DMS 273 treated with DMSO at 0.1 percent for 48 hours (cell line): ENCODE measurements at regions not wholly inside any gene's neighbourhood (a gene's known extent, or its start where the extent isn't known, plus 50 kb on each side); places are given as distances from the start of the nearest gene placed in this dataset.
"Not testable (repeated sequence)": the region's sequence is repeated elsewhere in the genome, so short reads cannot be mapped to it uniquely, and the experiment has no call there.

ENCODE experiments used
- DNase-seq: peaks from one replicate; lab custom pipeline; 2025; lab: John Stamatoyannopoulos, UW

DNA sequence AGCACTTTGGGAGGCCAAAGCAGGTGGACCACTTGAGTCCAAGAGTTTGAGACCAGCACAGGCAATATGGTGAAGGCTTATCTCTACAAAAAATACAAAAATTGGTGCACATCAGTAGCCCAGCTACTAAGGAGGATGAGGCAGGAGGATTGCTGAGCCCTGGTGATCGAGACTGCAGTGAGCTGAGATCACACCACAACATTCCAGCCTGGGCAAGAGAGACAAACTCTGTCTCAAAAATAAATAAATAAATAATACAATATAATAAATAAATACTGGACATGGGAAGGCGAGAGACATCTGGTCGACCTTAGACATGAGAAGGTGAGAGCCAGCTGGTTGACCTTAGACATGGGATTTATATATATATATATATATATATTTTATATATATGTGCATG is 119.8 kb upstream of the SLC38A4 start:
- DNase-seq = no peak

DNA sequence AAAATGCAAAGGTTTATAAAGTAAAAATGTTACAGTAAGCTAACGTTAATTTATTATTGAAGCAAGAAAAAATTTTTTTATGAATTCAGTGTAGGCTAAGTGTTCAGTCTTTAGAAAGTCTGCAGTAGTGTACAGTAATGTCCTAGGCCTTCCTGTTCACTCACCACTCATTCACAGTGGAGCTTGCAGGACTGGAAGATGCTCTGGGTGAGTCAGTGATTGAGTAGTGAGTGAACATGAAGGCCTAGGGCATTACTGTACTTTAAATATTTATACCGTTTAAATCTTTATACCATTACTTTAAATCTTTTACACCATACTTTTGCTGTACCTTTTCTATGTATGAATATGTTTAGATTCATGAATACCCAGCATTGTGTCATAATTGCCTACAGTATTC is 120.3 kb upstream of the SLC38A4 start:
- no peak for DNase-seq

DNA sequence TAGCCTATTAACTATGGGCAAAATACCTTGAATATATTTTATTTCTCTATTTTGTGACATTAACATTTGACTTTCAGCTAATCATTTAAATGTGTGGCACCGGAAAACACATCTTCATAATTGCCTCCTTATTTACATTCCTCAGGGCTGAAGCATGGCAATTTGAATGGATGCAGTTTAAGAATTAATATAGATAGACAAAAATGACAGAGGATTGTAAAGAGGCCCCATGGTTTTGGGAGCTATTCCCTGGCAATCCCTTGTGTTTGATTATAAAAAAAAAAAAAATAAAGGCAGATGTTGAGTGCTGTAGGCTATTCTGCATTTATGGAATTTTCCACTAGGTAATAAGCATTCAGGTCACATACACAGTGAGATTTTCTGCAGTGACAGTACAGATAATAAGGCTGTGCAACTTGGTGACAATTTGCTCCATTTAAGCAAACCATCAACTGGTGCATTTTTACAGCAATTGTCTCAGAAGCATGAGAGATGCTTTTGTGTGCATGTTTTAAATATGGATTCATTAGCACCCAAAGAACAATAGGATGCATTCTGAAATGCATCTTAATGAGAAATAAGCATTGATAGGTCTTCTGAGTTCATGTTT is 123.2 kb upstream of the SLC38A4 start:
- DNase-seq = no peak

DNA sequence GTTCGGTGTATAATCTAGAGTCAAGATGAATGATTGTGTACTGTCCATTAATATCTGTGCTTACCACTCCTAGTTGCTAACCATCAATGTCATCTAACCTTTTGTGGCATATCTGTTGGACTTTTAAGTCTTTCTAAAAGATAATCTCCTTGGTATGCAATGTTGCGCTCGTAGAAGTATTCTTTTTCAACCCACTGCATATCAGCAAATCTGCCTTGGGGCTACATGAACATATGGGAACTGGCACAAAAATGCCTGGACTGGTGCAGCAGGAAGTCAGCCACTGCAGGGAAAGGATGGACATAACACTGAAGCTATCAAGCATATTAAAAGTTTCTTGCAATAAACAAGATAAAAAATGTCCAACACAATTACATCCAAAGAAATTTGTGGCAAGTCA is 124.3 kb upstream of the SLC38A4 start:
- DNase-seq = no peak

DNA sequence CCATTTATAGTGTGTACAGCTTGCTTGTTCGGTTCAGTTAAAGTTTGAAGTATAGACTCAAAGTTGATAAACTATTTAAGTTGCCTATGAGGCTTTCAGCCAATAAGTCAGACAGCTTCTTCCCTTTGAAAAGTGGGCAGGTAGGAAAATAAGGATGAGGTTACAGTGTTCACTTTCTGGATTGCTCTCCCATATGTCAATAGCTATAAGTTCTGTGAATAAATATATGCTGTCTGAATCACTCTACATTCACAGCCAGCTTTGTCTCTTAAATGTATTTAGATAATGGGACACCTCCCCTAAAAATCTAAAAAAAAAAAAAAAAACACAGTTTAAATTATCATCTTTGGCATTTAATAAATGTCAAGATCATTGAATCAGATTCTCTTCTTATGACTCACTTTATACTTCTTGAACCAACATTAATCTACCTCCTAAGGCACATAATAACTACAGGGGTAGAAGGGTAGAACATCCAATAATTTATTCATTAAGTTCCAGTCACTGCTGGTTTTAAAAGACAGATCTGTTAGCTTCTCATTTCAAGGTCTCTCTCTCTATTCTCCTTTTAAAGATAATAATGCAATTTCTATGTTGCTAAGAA is 126.4 kb upstream of the PCED1B start:
- DNase-seq = no peak

DNA sequence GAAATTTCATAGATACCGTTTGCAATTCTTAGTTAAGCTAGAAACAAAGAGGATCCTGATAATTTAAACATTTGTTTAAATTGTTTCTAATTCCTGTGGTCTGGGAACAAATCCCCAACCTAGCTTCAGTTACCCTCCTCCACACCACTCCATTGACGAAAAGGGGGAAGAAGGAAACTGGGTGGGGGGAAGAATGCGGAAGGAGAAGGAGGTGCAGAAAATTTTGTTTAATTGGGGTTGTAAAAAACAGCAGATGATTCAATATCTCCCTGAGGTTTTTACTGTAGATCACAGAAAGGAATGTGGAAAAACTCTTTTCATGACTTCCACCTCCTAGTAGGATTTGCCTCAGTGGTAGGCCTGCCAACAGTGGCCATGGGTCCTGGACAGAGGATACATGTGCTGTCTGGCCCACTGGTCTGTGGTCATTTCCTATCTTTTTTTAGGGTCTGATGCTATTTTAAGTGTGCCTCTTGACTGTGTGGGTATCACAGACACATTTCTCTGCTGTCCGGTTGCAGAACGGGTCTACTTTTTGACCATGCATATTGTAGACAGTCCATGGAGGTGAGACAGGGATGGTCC is 122.9 kb upstream of the PCED1B start:
- no peak for DNase-seq

DNA sequence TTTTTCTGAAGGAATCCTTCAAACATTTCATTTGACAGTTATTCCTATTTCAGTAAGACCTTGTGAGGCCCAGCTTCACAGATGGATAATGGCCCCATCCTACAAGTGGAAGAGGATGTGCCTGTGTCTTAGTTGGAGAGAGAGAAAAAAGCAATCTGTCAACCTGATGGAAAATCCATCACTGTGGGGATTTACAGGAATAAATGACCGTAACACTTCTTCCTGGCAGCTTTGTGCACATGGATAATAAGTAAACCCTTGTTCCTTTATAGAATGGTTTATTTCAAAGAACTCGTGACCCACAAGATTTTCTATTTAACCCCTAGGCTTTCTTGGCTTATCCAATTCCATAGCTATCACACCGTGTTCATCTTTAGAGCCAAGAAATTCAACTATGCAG is 121.4 kb upstream of the PCED1B start:
- no peak for DNase-seq

DNA sequence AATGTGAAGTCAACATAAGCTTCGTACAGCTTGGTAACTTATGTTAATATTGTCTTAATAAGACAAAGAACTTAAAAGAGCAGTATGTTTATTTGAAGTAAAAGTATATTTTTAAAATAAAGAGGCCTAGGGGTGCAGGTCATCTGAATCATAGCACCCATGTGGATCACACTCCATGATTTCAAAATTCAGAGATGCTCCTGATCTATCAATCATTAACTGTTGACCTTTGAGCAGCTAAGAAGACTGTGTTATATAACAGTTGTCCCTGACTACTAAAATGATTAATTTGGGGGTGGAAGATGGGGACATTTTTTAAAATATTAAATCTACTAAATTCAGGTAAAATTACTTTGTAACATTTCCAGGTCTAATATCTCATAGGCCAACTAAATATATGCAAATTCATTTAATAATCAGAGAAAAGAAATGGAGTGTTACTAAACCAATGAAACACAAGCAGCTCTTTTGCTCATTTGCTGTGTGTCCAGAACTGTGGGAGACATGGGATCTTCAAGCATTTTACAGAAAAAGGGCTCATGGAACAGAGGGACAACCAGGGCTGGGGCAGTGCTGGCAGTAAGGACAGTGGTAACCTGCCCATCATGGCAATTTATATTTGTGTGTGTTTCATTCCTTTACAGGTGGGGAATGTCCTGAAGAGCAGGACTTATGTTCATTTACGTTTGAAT is 120.7 kb upstream of the PCED1B start:
- no peak for DNase-seq

DNA sequence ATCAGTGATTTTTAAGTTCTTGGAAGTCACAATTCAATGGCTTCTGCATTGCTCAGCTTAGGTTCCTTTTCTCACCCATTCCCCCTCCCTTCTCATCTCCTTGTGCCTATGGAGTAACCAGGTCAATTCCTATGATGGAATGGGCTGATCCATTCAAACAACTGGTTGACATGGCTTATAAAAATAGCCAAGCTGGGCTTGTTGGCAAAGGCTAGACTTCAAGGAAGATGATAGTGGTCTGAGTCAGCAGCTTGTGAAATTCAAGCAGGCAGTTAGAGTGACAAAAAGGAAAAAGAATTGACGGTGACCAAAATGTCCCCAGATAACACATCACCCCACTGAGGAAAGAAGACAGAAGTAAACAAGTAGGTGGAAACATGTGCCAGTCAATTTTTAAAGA is 119.9 kb upstream of the PCED1B start:
- no peak for DNase-seq

DNA sequence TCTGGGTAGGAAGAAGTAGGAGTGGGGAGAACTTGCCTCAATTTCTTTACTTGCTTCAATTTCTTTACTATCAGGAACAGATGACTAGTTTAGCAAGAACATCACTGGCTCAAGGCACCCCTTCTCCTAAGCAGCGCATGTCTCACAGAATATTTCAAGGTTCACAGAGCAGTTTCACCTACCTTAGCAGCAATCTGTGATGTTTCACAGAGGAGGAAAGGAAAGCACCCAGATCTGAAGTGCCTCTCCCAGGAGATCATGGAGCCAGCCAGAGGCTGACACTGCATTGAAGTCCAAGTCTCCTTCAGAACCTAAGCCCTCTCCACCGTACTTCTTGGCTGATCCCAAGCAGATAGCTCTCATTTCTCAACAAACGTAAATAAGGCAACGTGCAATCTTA is 118.7 kb upstream of the PCED1B start:
- no peak for DNase-seq

DNA sequence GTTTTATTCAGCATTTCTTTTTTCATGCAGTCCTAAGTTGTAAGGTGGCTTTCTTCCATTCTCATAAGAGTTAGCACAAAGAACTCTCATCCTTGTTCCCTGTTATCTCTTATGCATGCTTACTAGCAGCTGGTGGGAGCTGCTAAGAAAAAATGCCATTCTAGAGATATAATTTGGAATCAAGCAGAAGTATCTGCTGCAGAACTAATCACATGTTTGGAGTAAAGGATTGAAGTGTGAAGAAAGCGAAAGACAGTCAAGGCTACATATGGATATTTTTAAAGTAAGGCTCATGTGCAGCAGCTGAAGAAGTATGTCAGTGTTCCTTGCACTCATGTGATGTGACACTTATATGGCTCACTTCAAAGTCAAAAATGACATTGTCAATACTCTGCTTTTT is 116.2 kb upstream of the PCED1B start:
- no peak for DNase-seq

DNA sequence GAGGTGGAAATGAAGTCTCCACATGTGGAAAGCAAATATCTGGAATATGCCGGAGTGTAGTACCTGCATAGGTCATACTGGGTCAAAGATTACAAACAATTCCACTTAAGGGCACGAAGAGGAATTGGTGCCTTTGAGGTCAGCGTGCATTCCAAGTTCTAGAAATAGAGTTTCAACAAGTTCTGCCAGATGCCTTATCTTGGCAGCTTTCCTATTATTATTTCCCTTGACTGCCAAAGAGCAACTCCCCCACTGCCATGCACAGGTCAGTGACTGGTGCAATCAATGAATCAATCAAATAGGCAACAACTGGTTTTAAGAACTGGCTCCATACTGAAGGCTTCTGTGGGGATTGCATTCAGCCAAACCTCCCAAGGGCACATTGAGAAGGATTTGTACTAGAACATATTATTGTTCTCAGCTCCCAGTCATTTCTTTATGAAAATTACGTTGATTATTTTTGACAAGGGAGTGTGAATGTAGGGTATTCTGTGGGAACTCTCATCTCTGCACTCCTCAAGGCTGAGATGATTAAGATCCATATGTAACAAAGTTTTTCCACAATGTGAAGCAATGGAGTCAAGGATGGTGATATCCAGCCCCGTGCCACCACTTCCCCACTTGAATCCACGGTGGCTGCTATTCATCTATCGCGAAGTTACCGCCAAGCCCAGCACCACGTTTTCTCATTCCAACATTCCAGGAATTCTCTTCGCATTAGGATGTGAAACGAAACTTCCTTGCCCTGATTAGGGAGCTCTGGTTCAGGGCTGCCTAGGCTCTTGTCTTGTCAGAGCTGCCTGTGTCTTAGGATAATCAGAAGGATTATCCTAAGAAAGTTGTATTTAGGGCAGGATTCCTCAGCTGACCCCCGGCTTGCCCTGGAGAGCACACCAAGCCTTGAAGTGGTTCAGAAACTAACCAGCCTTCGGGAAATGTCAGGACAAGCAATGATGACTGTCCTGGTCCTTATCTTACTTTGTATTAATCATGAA is 115.1 kb upstream of the PCED1B start:
- peak; percentile 26 for DNase-seq

DNA sequence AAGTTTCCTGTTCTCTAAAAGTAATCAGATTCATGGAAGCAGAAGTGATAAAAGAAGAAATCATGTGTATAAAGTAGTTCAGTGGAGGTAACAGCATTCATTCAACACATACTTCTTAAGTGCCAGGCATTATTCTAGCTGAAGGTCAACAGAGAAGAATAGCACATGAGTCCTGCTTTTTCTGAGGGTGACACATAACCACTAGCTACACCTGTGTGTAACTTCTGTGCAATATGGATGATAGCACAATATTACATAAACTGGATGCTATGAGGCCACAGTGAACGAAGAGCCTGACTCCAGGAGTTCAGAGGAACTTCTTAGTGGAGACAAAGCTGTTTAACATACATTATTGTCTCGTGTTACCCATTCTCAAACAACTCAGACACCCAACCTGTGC is 114.3 kb upstream of the PCED1B start:
- DNase-seq = no peak

DNA sequence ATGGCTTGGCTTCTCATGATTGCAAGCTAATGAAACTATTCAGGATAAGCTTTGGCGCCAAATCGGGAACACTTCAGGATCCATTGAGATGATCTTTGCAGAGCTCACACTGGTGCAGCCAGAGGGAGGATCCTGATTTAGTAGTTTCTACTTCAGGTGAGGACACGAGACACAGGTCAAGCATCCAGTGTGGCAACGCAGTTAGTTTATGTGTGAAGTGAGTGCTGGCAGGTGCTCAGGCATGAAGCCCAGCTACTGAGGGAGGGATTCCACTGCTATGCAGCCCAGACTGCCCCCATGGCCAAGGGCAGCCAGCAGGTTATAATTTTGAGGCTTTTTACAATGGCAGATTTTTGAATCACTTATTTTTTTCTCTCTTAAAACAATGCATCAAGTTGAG is 113.5 kb upstream of the PCED1B start:
- no peak for DNase-seq

DNA sequence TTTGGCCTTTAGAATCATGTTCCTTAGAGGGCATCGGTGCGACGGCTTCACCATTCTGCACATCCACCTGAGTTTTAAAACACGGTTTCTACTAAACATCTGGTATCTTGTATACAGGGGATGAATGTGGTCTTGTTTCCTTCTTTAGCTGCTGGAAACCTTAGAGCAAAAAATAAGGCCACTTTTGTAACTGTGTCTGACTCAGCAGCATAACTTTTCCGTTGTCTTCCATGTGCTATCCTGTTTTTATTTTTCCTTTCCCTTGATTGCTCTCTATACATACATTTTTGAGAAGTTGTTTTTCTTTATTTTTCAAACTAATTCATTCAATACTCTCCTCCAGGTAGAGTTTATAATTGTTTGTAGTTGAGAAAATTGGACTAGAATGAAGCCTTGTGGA is 108.8 kb upstream of the PCED1B start:
- no peak for DNase-seq

DNA sequence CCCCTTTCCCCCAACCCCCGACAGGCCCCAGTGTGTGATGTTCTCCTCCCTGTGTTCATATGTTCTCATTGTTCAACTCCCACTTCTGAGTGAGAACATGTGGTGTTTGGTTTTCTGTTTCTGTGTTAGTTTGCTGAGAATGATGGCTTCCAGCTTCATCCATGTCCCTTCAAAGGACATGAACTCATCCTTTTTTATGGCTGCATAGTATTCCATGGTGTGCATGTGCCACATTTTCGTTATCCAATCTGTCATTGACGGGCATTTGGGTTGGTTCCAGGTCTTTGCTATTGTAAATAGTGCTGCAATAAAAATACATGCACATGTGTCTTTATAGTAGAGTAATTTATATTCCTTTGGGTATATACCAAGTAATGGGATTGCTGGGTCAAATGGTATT is 105.5 kb upstream of the PCED1B start:
- DNase-seq = not testable (repeated sequence)

DNA sequence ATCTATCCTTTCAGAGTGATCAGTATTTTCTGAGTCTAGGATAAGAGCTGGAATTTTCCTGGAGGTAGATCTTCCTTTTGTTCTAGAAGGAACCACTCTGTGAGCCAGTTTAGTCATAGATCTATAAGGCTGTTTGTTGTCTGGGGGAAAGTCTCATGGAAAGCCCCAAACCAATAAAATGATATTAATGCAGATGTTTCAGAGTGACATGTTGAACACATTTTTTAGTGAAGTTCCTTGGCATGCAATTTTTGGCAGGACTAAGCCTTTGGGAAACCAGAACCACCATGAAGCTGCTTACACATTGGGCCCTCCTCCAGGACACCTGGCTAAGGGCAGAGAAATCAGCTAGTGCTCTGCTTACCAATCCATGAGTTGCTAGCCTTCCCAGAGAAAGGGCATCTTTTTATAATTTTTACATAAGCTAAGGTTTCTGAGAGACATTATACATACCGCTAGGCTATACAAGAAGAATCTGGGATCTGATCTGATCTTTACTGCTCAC is 101.5 kb upstream of the PCED1B start:
- no peak for DNase-seq

DNA sequence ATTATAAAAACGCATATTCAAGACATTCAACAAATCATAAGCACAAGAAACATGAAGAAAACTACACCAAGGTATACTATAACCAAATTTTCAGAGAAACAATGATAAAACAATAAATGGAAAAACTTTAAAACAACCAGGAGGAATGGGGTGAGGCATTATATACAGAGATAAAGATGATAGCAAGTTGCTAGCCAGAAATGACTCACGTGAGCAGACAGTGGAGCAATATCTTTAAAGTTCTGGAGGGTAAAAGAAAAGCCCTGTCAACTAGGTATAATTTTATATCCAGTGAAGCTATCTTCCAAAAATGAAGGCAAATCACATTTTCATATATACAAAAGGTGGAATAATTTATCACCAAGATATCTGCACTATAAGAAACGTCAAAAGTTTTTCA is 97.8 kb upstream of the PCED1B start:
- no peak for DNase-seq

DNA sequence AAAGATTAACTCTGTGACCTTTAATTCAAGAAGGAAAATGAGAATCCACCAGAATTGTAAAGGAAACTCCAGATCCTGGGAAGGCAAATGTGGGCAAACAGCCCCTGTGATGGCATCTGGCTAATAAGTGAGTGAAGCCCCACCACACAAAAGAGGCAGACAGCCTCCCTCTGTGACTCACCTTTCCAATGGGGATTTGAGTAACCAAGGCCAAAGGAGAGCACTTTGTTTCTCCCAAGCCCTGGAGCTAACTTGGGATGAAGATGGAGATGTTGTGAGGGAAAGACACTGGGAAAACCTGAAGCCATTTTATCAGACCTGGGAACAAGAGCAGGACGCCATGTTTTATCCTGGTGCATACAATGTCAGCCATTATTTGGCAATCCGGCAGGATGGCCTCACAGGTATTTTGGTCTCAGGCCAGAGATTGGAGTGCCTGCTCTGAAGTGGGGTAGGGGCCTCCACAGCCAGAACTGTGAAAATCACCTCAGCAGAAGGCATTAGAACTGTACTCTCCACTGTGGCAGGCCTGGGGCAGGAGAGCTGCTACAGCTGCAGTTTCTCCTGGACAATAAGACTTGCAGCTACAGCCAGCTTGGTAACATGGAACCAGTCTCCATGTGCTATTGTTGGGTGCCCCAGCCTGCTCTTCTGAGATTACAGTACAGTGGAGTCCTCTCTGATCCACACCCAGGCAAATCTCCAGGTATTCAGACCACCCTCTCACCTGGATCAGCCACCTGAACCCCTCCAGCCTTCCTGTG is 96.6 kb upstream of the PCED1B start:
- no peak for DNase-seq

DNA sequence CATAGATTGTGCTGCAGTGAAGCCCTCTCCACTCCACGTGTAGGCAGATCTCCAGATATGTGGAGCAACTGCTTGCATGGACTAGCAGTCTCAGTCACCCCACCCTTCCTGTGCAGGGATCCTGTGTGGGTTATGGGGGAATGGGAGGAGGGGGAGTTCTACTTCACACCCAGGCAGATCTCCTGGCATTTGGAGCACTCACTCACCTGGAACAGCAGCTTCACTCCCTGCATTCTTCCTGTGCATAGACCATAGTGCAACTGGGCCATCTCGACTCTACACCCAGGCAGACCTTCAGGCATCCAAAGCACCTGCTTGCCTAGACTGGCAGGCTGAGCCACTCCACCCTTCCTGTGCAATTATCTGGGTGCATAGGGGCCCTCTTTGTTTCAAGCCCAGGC is 96.0 kb upstream of the PCED1B start:
- DNase-seq = no peak
